Right lobe of liver (tissue), 4 donors: ENCODE measurements at regions not wholly inside any gene's neighbourhood (a gene's known extent, or its start where the extent isn't known, plus 50 kb on each side); places are given as distances from the start of the nearest gene placed in this dataset.

Experiments
- POLR2A ChIP-seq: fragments of 450-650 bp; IDR thresholded peaks from one replicate; pipeline ENCODE4 v1.6.1; 2017; ENCODE audit warnings: antibody characterized with exemption, mild to moderate bottlenecking
- TF ChIP-seq, protein P1 (sequence below), 4 donors: fragments of 200-600 bp in 3 of 4; fragments of 450-650 bp in 1 of 4; IDR thresholded peaks; one replicate each; pipeline versions ENCODE4 v1.5.1 to v1.8.0; 2016 to 2022; ENCODE audit warnings: antibody characterized with exemption in 4 of 4, mild to moderate bottlenecking in 2 of 4
- donor health status: DM: no; HTN: no; CAD: no.
- donor health status: DM: no; HTN: no; CAD: no.
- donor health status: DM: no; HTN: yes; CAD: no.

DNA sequence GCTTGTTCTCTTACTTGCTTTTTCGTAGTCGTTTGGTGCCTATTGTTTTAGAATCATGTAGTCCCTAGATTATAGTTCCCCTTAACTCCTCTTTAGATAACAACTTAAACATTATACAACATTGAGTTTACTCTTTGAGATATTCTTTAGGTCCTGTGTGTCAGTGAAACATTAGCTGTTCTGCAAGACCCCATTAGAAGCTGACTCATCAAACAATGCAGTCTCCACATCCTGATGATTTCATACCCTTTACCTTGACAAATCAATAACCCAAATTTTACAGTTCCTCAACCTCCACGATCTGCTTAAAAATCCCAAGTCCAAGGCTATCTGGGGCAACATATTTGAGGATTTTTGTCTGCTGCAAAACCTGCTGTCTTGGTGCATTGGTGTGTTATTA is 582.9 kb downstream of the NSUN3 start:
- TF ChIP-seq POLR2A: no peak
- TF ChIP-seq, protein P1, sequence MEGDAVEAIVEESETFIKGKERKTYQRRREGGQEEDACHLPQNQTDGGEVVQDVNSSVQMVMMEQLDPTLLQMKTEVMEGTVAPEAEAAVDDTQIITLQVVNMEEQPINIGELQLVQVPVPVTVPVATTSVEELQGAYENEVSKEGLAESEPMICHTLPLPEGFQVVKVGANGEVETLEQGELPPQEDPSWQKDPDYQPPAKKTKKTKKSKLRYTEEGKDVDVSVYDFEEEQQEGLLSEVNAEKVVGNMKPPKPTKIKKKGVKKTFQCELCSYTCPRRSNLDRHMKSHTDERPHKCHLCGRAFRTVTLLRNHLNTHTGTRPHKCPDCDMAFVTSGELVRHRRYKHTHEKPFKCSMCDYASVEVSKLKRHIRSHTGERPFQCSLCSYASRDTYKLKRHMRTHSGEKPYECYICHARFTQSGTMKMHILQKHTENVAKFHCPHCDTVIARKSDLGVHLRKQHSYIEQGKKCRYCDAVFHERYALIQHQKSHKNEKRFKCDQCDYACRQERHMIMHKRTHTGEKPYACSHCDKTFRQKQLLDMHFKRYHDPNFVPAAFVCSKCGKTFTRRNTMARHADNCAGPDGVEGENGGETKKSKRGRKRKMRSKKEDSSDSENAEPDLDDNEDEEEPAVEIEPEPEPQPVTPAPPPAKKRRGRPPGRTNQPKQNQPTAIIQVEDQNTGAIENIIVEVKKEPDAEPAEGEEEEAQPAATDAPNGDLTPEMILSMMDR (IDR thresholded peaks at IDR 0.05): no peak
